ENCODE measurements at regions not wholly inside any gene's neighbourhood (a gene's known extent, or its start where the extent isn't known, plus 50 kb on each side); places are given as distances from the start of the nearest gene placed in this dataset.

- TF ChIP-seq YY1 (IDR thresholded peaks at IDR 0.05; ENCODE audit: insufficient read depth, insufficient read length) (no peak), ZNF274 (IDR thresholded peaks at IDR 0.05; ENCODE audit: low read depth, low read length) (no peak), SUZ12 (IDR thresholded peaks at IDR 0.05; ENCODE audit: extremely low read depth, insufficient read depth, insufficient read length) (no peak)
These were observed 69.3 kb upstream of the FYN start for GRCh38 chr6:111942561-111942960.
